C4-2B (cell line): ENCODE measurements at regions not wholly inside any gene's neighbourhood (a gene's known extent, or its start where the extent isn't known, plus 50 kb on each side); places are given as distances from the start of the nearest gene placed in this dataset.

Experiments
- ZFX ChIP-seq: fragments of 450-650 bp; IDR thresholded peaks from 2 replicates; pipeline ENCODE4 v1.6.1; 2017
- TF ChIP-seq, protein P1 (sequence below): fragments of 450-650 bp; conservative IDR thresholded peaks from 2 replicates; pipeline ENCODE4 v1.5.1; 2017; ENCODE audit warnings: mild to moderate bottlenecking

DNA sequence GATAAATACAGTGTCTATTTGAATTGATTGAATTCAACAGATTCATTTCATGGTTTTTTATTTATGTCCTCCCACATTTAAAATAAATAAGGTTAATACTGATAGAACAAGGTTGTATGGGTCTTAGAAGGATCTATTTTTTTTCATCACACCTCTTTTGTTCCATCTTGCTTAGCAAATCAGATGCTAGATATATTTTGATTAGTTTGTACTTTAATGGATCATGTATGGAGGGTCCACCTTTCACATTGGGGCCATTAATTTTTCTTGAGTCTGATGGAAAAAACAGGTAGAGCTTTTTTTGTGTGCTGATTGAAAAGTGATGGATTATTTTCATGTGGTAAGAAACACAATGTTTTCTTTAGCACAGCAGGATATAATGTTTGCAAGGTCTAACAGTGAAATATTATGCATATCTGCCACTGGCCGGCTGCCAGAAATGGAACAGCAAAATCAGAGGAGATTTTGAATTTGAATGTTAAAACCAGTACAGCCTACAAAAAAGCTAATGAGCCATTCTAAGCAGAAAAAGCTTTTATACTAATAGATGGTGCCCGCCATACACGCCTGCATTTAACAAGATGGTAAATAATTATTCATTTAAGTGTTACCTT is 188.1 kb upstream of the ETAA1 start:
- TF ChIP-seq, protein P1, sequence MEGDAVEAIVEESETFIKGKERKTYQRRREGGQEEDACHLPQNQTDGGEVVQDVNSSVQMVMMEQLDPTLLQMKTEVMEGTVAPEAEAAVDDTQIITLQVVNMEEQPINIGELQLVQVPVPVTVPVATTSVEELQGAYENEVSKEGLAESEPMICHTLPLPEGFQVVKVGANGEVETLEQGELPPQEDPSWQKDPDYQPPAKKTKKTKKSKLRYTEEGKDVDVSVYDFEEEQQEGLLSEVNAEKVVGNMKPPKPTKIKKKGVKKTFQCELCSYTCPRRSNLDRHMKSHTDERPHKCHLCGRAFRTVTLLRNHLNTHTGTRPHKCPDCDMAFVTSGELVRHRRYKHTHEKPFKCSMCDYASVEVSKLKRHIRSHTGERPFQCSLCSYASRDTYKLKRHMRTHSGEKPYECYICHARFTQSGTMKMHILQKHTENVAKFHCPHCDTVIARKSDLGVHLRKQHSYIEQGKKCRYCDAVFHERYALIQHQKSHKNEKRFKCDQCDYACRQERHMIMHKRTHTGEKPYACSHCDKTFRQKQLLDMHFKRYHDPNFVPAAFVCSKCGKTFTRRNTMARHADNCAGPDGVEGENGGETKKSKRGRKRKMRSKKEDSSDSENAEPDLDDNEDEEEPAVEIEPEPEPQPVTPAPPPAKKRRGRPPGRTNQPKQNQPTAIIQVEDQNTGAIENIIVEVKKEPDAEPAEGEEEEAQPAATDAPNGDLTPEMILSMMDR = no peak
- TF ChIP-seq ZFX = no peak
